IMR-90 (cell line): ENCODE measurements at regions not wholly inside any gene's neighbourhood (a gene's known extent, or its start where the extent isn't known, plus 50 kb on each side); places are given as distances from the start of the nearest gene placed in this dataset.

Source experiments
- ATAC-seq: fragments of 200-7000 bp; cut with Tn5 transposase; 2 replicates; pipeline ENCODE4 v1.9.1; 2020; ENCODE audit warnings: low read depth, mild to moderate bottlenecking, moderate library complexity
- BruUV-seq: library from RNA; stranded (reverse); fragments of 400-500 nt; replicated peaks from 2 replicates; lab custom pipeline; 2021; lab: Mats Ljungman, UMichigan
- CTCF ChIA-PET: fragments of 300-600 bp; formaldehyde crosslinking; extraction: SDS; loops from one replicate; lab custom pipeline; 2021; ENCODE audit warnings: antibody characterized with exemption; lab: Yijun Ruan, JAX
- POLR2A ChIA-PET: fragments of 300-600 bp; sonication (Branson Sonifier 250); formaldehyde crosslinking; loops from one replicate; lab custom pipeline; 2022; ENCODE audit warnings: antibody characterized with exemption; ENCODE audit not compliant: unreplicated experiment; lab: Charles Lee
- DNase-seq: peaks from one replicate; pipeline ENCODE4 v3.0.0; 2013
- H2AFZ ChIP-seq: replicated peaks from 2 replicates; pipeline ENCODE3; 2013; ENCODE audit warnings: low read length, mild to moderate bottlenecking; ENCODE audit not compliant: poor library complexity
- H2AK5ac ChIP-seq: 2 replicates; pipeline ENCODE4 v1.6.1; 2013; ENCODE audit warnings: low read depth, low read length, inconsistent platforms
- H2AK9ac ChIP-seq: replicated peaks from 2 replicates; pipeline ENCODE3; 2013; ENCODE audit warnings: mild to moderate bottlenecking, low read depth, low read length, moderate library complexity; ENCODE audit not compliant: poor library complexity
- H2BK120ac ChIP-seq: 2 replicates; pipeline ENCODE4 v1.6.1; 2013; ENCODE audit warnings: low read depth, low read length, inconsistent platforms
- H2BK15ac ChIP-seq: 3 replicates; pipeline ENCODE4 v1.6.1; 2013; ENCODE audit warnings: low read depth, low read length, inconsistent platforms
- H2BK20ac ChIP-seq: 2 replicates; pipeline ENCODE4 v1.6.1; 2013; ENCODE audit warnings: low read depth, mild to moderate bottlenecking, inconsistent platforms, low read length, moderate library complexity
- H2BK5ac ChIP-seq: 2 replicates; pipeline ENCODE4 v1.6.1; 2013; ENCODE audit warnings: mild to moderate bottlenecking, low read depth, low read length, inconsistent platforms; ENCODE audit not compliant: poor library complexity, severe bottlenecking
- H3K14ac ChIP-seq: replicated peaks from 2 replicates; pipeline ENCODE4 v1.6.1; 2013; ENCODE audit warnings: low read depth, low read length, inconsistent platforms
- H3K18ac ChIP-seq: 2 replicates; pipeline ENCODE4 v1.6.1; 2013; ENCODE audit warnings: low read depth, low read length, control low read depth
- H3K23ac ChIP-seq: 2 replicates; pipeline ENCODE4 v1.6.1; 2013; ENCODE audit warnings: low read depth, low read length, inconsistent platforms
- H3K27ac ChIP-seq: 2 replicates; pipeline ENCODE4 v1.5.1; 2013; ENCODE audit warnings: mild to moderate bottlenecking, control low read depth, low read length; ENCODE audit not compliant: insufficient read depth
- H3K27me3 ChIP-seq: 2 replicates; pipeline ENCODE4 v1.6.1; 2013; ENCODE audit warnings: low read length; ENCODE audit not compliant: control insufficient read depth, insufficient read depth
- H3K36me3 ChIP-seq: 2 replicates; pipeline ENCODE4 v1.6.1; 2013; ENCODE audit warnings: low read length, mixed read lengths; ENCODE audit not compliant: control insufficient read depth, insufficient read depth
- H3K4ac ChIP-seq: 2 replicates; pipeline ENCODE4 v1.6.1; 2013; ENCODE audit warnings: low read depth, low read length, inconsistent platforms
- H3K4me1 ChIP-seq: 2 replicates; pipeline ENCODE4 v1.6.1; 2013; ENCODE audit warnings: low read length, mixed read lengths; ENCODE audit not compliant: control insufficient read depth, insufficient read depth
- H3K4me2 ChIP-seq: 2 replicates; pipeline ENCODE4 v1.6.1; 2013; ENCODE audit warnings: low read depth, mild to moderate bottlenecking, control low read depth, low read length, moderate library complexity
- H3K4me3 ChIP-seq: 2 replicates; pipeline ENCODE4 v1.5.1; 2013; ENCODE audit warnings: low read depth, mild to moderate bottlenecking, control low read depth, low read length, moderate library complexity; ENCODE audit not compliant: insufficient read depth
- H3K56ac ChIP-seq: 2 replicates; pipeline ENCODE4 v1.6.1; 2013; ENCODE audit warnings: low read length, inconsistent platforms; ENCODE audit not compliant: insufficient read depth; ENCODE audit errors: extremely low read depth
- H3K79me1 ChIP-seq, 2 experiments: 2 replicates each; pipeline ENCODE4 v1.6.1; 2013; ENCODE audit warnings: low read length in 2 of 2, inconsistent platforms in 1 of 2, low read depth in 1 of 2
- H3K9ac ChIP-seq: 2 replicates; pipeline ENCODE4 v1.6.1; 2013; ENCODE audit warnings: low read depth, low read length, control low read depth
- H3K9me1 ChIP-seq: 2 replicates; pipeline ENCODE4 v1.6.1; 2013; ENCODE audit warnings: low read length, inconsistent platforms; ENCODE audit not compliant: insufficient read depth
- H3K9me3 ChIP-seq: 2 replicates; pipeline ENCODE4 v1.6.1; 2013; ENCODE audit warnings: low read length; ENCODE audit not compliant: control insufficient read depth, insufficient read depth
- H4K20me1 ChIP-seq: 2 replicates; pipeline ENCODE4 v1.6.1; 2013; ENCODE audit warnings: low read length, inconsistent platforms; ENCODE audit not compliant: insufficient read depth
- H4K5ac ChIP-seq: 2 replicates; pipeline ENCODE4 v1.6.1; 2013; ENCODE audit warnings: mild to moderate bottlenecking, low read depth, low read length, control low read depth
- H4K8ac ChIP-seq, 2 experiments: 2 replicates each; pipeline ENCODE4 v1.6.1; 2013; ENCODE audit warnings: low read depth in 2 of 2, low read length in 2 of 2, control low read depth in 1 of 2, inconsistent platforms in 1 of 2
- H4K91ac ChIP-seq: 2 replicates; pipeline ENCODE4 v1.6.1; 2013; ENCODE audit warnings: low read depth, low read length, inconsistent platforms; ENCODE audit not compliant: insufficient read depth
- BHLHE40 ChIP-seq: fragments of 150-350 bp; IDR thresholded peaks from 2 replicates; pipeline ENCODE4 v1.6.1; 2016; ENCODE audit warnings: mild to moderate bottlenecking, low read depth, low read length
- CEBPB ChIP-seq: IDR thresholded peaks from 2 replicates; pipeline ENCODE4 v1.6.1; 2012; ENCODE audit warnings: low read depth, low read length, improper control_type of control experiment
- CHD1 ChIP-seq: IDR thresholded peaks from 2 replicates; pipeline ENCODE4 v1.6.1; 2012; ENCODE audit warnings: low read depth, low read length, improper control_type of control experiment
- ELK1 ChIP-seq: fragments of 150-350 bp; IDR thresholded peaks from 2 replicates; pipeline ENCODE4 v1.6.1; 2016; ENCODE audit warnings: low read depth, mild to moderate bottlenecking, low read length, moderate library complexity, borderline replicate concordance
- MAZ ChIP-seq: IDR thresholded peaks from 2 replicates; pipeline ENCODE4 v1.6.1; 2012; ENCODE audit warnings: low read depth, mild to moderate bottlenecking, low read length, improper control_type of control experiment, moderate library complexity, borderline replicate concordance
- MXI1 ChIP-seq: IDR thresholded peaks from 2 replicates; pipeline ENCODE4 v1.6.1; 2012; ENCODE audit warnings: low read depth, mild to moderate bottlenecking, low read length, moderate library complexity, borderline replicate concordance
- NFE2L2 ChIP-seq: fragments of 150-350 bp; IDR thresholded peaks from 2 replicates; pipeline ENCODE4 v1.6.1; 2016; ENCODE audit warnings: low read depth, mild to moderate bottlenecking, low read length
- RAD21 ChIP-seq: IDR thresholded peaks from 2 replicates; pipeline ENCODE4 v1.6.1; 2012; ENCODE audit warnings: low read length, improper control_type of control experiment
- WGBS, 2 experiments: methylation state at CpG; one replicate each; pipeline versions ENCODE4 v1.1.5 to v1.1.7; 2013; ENCODE audit warnings: missing lambda C conversion rate in 2 of 2; ENCODE audit not compliant: insufficient read length in 1 of 2; ENCODE audit errors: extremely low coverage in 2 of 2; 5-methylcytosine and 5-hydroxymethylcytosine counted together
- dilution Hi-C: fragments of 300-500 bp; cut with HindIII; formaldehyde crosslinking; loops from one replicate; pipeline ENCODE4 v1.14.3; 2018; ENCODE audit warnings: low sequenced_read_pairs; ENCODE audit not compliant: unreplicated experiment
- in situ Hi-C: fragments of 300-500 bp; cut with MboI; formaldehyde crosslinking; loops from 3 replicates; pipeline ENCODE4 v1.14.3; 2019; ENCODE audit warnings: low sequenced_read_pairs, inconsistent platforms, mixed read lengths
- intact Hi-C: fragments of 100-400 bp; cut with micrococcal nuclease; formaldehyde crosslinking; loops from 2 replicates; pipeline ENCODE4 v1.10.0; 2022

GRCh38 chr11:130677486-130678153, 229.2 kb downstream of the ADAMTS15 start:
- peak overlapping the region; percentile 26; the same call in 1 of the 2 replicates for H3K56ac ChIP-seq
- peak overlapping the region; percentile 86 for H3K18ac ChIP-seq
- POLR2A ChIA-PET: no interaction called here
- peak; percentile 70 for DNase-seq
- peak overlapping the region; percentile 72; the same call in 1 of the 2 replicates for H2BK20ac ChIP-seq
- no peaks in the 10 kb centered on the region for H4K20me1 ChIP-seq
- CTCF ChIA-PET: no interaction called here
- H3K4me1 ChIP-seq: peaks cover 19% of the 10 kb centered on the region
- peak overlapping the region; percentile 56 for H4K5ac ChIP-seq
- no peaks in the 10 kb centered on the region for H3K79me1 ChIP-seq
- intact Hi-C loops (loop anchor here (5.0 kb wide), 1 partner anchor 150 kb away; no protein-coding TSS in a partner anchor), dilution Hi-C loops (no loop called here), in situ Hi-C loops (no loop called here)
- WGBS, 2 experiments: no CpG with 5 or more reads among the region's 6 CpGs
- peaks cover 10% of the 10 kb centered on the region for H3K9me3 ChIP-seq
- no peaks in the 10 kb centered on the region for H3K27me3 ChIP-seq
- peak overlapping the region; percentile 73 for H3K4ac ChIP-seq
- TF ChIP-seq BHLHE40: peak; percentile 67; the same call in 1 of the 2 replicates
- TF ChIP-seq CEBPB: peak; percentile 86
- no peak for TF ChIP-seq RAD21
- TF ChIP-seq MXI1: 0 out of 2 replicates have a peak, but pooled peaks have one; percentile 1
- no peak for TF ChIP-seq ELK1
- TF ChIP-seq NFE2L2: no peak
- TF ChIP-seq MAZ: no peak
- TF ChIP-seq CHD1: no peak
- peak overlapping the region; percentile 33 for H2BK5ac ChIP-seq
- H2BK15ac ChIP-seq: peak overlapping the region; percentile 54; the same call in 2 of the 3 replicates
- peak overlapping the region; percentile 25; the same call in 1 of the 2 replicates for H3K4me2 ChIP-seq
- H2AFZ ChIP-seq: peak overlapping the region; percentile 77
- H2BK120ac ChIP-seq: peak overlapping the region; percentile 81
- BruUV-seq: no TSS peak
- H3K9me1 ChIP-seq: peaks cover 6% of the 10 kb centered on the region
- peak overlapping the region; percentile 83; the same call in 1 of the 2 replicates for H3K27ac ChIP-seq
- H3K23ac ChIP-seq: 0 out of 2 replicates have a peak overlapping the region, but pooled peaks have one; percentile 10
- no peak overlapping the region for H3K4me3 ChIP-seq
- ATAC-seq: peak; percentile 77
- peak overlapping the region; percentile 35 for H3K14ac ChIP-seq
- H4K91ac ChIP-seq: peak overlapping the region; percentile 86
- H2AK5ac ChIP-seq: peak overlapping the region; percentile 22; the same call in 1 of the 2 replicates
- peak overlapping the region; percentile 26 to 27; a peak in 2 of 4 replicates for H4K8ac ChIP-seq
- no peak overlapping the region for H2AK9ac ChIP-seq
- H3K36me3 ChIP-seq: no peaks in the 10 kb centered on the region
- peak overlapping the region; percentile 48 for H3K9ac ChIP-seq
